HCT116 (cell line): ENCODE measurements at regions not wholly inside any gene's neighbourhood (a gene's known extent, or its start where the extent isn't known, plus 50 kb on each side); places are given as distances from the start of the nearest gene placed in this dataset.

ENCODE experiments used
- ATAC-seq: fragments of 200-7000 bp; cut with Tn5 transposase; 2 replicates; pipeline ENCODE4 v1.9.1; 2020; ENCODE audit warnings: mild to moderate bottlenecking, moderate library complexity
- BruUV-seq: library from RNA; stranded (reverse); fragments of 400-500 nt; replicated peaks from 2 replicates; lab custom pipeline; 2021; lab: Mats Ljungman, UMichigan
- CTCF ChIA-PET: fragments of 300-600 bp; sonication (Branson Sonifier 250); formaldehyde crosslinking; loops from one replicate; lab custom pipeline; 2021; ENCODE audit warnings: antibody characterized with exemption; lab: Charles Lee
- POLR2A ChIA-PET: fragments of 300-600, 350-600 bp; sonication (Branson Sonifier 250); formaldehyde crosslinking; loops from one replicate; lab custom pipeline; 2021; ENCODE audit warnings: antibody characterized with exemption; lab: Charles Lee
- RAD21 ChIA-PET, 2 experiments: fragments of 300-600 bp; sonication (Branson Sonifier 250); formaldehyde crosslinking; loops; one replicate each; lab custom pipeline; 2023; ENCODE audit warnings: low total read pairs in 2 of 2; ENCODE audit not compliant: uncharacterized antibody in 2 of 2, unreplicated experiment in 2 of 2, low non-redundant PET in 1 of 2; lab: Charles Lee
- DNase-seq: peaks from one replicate; pipeline ENCODE4 v3.0.0-alpha.2; 2010; ENCODE audit warnings: low read depth, low spot score
- H2AFZ ChIP-seq: fragments of 200-600 bp; shearing (Covaris generic), sonication (generic); 2 replicates; pipeline ENCODE4 v1.6.1; 2017; ENCODE audit warnings: low read depth, mixed run types, mixed read lengths, antibody characterized with exemption, low read length; ENCODE audit not compliant: poor library complexity, severe bottlenecking
- H3K27ac ChIP-seq: 2 replicates; pipeline ENCODE4 v1.5.1; 2012; ENCODE audit warnings: low read depth, low read length
- H3K27me3 ChIP-seq: fragments of 200-600 bp; sonication (generic); 2 replicates; pipeline ENCODE4 v1.6.1; 2016; ENCODE audit warnings: mixed run types, low read length, mixed read lengths; ENCODE audit not compliant: insufficient read depth
- H3K36me3 ChIP-seq, 2 experiments: fragments of 200-500 bp in 1 of 2; fragments of 200-600 bp in 1 of 2; sonication (Bioruptor generic) in 1 of 2; sonication (generic) in 1 of 2; 2 replicates each; pipeline versions ENCODE4 v1.5.1 to v1.6.1; 2014 to 2016; ENCODE audit warnings: low read length in 2 of 2, inconsistent platforms in 1 of 2, mixed read lengths in 1 of 2, mixed run types in 1 of 2; ENCODE audit not compliant: insufficient read depth in 2 of 2, control insufficient read depth in 1 of 2
- H3K4me1 ChIP-seq, 2 experiments: fragments of 200-600 bp in 1 of 2; sonication (generic) in 1 of 2; 2 replicates each; pipeline versions ENCODE4 v1.5.1 to v1.6.1; 2012 to 2017; ENCODE audit warnings: low read length in 2 of 2, inconsistent platforms in 1 of 2, mild to moderate bottlenecking in 1 of 2, mixed read lengths in 1 of 2, mixed run types in 1 of 2, moderate library complexity in 1 of 2; ENCODE audit not compliant: insufficient read depth in 2 of 2, control insufficient read depth in 1 of 2
- H3K4me2 ChIP-seq: fragments of 200-600 bp; sonication (generic); 2 replicates; pipeline ENCODE4 v1.6.1; 2017; ENCODE audit warnings: mixed run types, low read length, mixed read lengths
- H3K4me3 ChIP-seq, 2 experiments: fragments of 200-600 bp in 1 of 2; sonication (generic) in 1 of 2; replicated peaks in 1 of 2; 2 replicates each; pipeline ENCODE4 v1.5.1; 2011 to 2016; ENCODE audit warnings: low read length in 2 of 2, control low read depth in 1 of 2, low read depth in 1 of 2, mild to moderate bottlenecking in 1 of 2, mixed read lengths in 1 of 2, mixed run types in 1 of 2
- H3K79me2 ChIP-seq: fragments of 200-600 bp; sonication (generic); 2 replicates; pipeline ENCODE4 v1.6.1; 2017; ENCODE audit warnings: mild to moderate bottlenecking, mixed run types, low read length, moderate library complexity, mixed read lengths; ENCODE audit not compliant: insufficient read depth
- H3K9ac ChIP-seq: fragments of 200-600 bp; sonication (generic); 2 replicates; pipeline ENCODE4 v1.6.1; 2016; ENCODE audit warnings: low read length, mixed read lengths
- H3K9me2 ChIP-seq: fragments of 200-600 bp; sonication (generic), shearing (Covaris generic); 2 replicates; pipeline ENCODE4 v1.6.1; 2017; ENCODE audit warnings: mixed run types, mild to moderate bottlenecking, moderate library complexity; ENCODE audit not compliant: insufficient read depth
- H3K9me3 ChIP-seq, 2 experiments: fragments of 200-500 bp in 1 of 2; fragments of 200-600 bp in 1 of 2; sonication (Bioruptor generic) in 1 of 2; sonication (generic) in 1 of 2; 2 replicates each; pipeline ENCODE4 v1.6.1; 2014 to 2017; ENCODE audit warnings: low read length in 2 of 2, mixed read lengths in 2 of 2, inconsistent platforms in 1 of 2, low read depth in 1 of 2, mild to moderate bottlenecking in 1 of 2, mixed run types in 1 of 2, moderate library complexity in 1 of 2; ENCODE audit not compliant: control insufficient read depth in 1 of 2, insufficient read depth in 1 of 2
- H4K20me1 ChIP-seq: fragments of 200-600 bp; sonication (generic), shearing (Covaris generic); 2 replicates; pipeline ENCODE4 v1.6.1; 2017; ENCODE audit warnings: mixed run types, mild to moderate bottlenecking, moderate library complexity; ENCODE audit not compliant: insufficient read depth
- CEBPB ChIP-seq: IDR thresholded peaks from 2 replicates; pipeline ENCODE4 v1.6.1; 2012; ENCODE audit warnings: low read depth
- ELF1 ChIP-seq: IDR thresholded peaks from 2 replicates; pipeline ENCODE4 v1.6.1; 2012; ENCODE audit warnings: low read depth, borderline replicate concordance
- EZH2 ChIP-seq: fragments of 200-600 bp; sonication (generic); IDR thresholded peaks from 2 replicates; pipeline ENCODE4 v1.6.1; 2017; ENCODE audit warnings: antibody characterized with exemption, mixed run types
- EZH2phosphoT487 ChIP-seq: fragments of 200-600 bp; IDR thresholded peaks from 2 replicates; pipeline ENCODE4 v1.6.1; 2018; ENCODE audit warnings: antibody characterized with exemption, borderline replicate concordance
- FOSL1 ChIP-seq: IDR thresholded peaks from 2 replicates; pipeline ENCODE4 v1.6.1; 2012; ENCODE audit warnings: low read depth
- SIN3A ChIP-seq: IDR thresholded peaks from 2 replicates; pipeline ENCODE4 v1.6.1; 2012; ENCODE audit warnings: low read depth
- SP1 ChIP-seq: IDR thresholded peaks from 2 replicates; pipeline ENCODE4 v1.6.1; 2012; ENCODE audit warnings: low read depth
- TCF7L2 ChIP-seq: IDR thresholded peaks from 2 replicates; pipeline ENCODE4 v1.7.0; 2011; ENCODE audit warnings: borderline replicate concordance, inconsistent platforms; ENCODE audit not compliant: insufficient read depth, insufficient read length; ENCODE audit errors: extremely low read depth
- YY1 ChIP-seq: IDR thresholded peaks from 2 replicates; pipeline ENCODE4 v1.6.1; 2011; ENCODE audit warnings: low read length, low read depth, moderate library complexity, mild to moderate bottlenecking; ENCODE audit not compliant: insufficient replicate concordance; ENCODE audit errors: extremely low read depth
- intact Hi-C: fragments of 100-400 bp; cut with micrococcal nuclease; formaldehyde crosslinking; loops from 2 replicates; pipeline ENCODE4 v1.10.0; 2022
- TF ChIP-seq, protein P1 (sequence below): IDR thresholded peaks from 2 replicates; pipeline ENCODE4 v1.6.1; 2012; ENCODE audit warnings: low read depth
- TF ChIP-seq, protein P2 (sequence below): IDR thresholded peaks from 2 replicates; pipeline ENCODE4 v1.6.1; 2011; ENCODE audit warnings: mild to moderate bottlenecking, low read length, moderate library complexity; ENCODE audit not compliant: insufficient replicate concordance; ENCODE audit errors: extremely low read depth
- TF ChIP-seq, protein P3 (sequence below), 3 experiments: fragments of 200-600 bp in 1 of 3; sonication (generic) in 1 of 3; IDR thresholded peaks in 2 of 3; conservative IDR thresholded peaks in 1 of 3; 2 replicates each; pipeline ENCODE4 v1.5.1; 2012 to 2017; ENCODE audit warnings: low read depth in 2 of 3, low read length in 2 of 3, antibody characterized with exemption in 1 of 3, borderline replicate concordance in 1 of 3, control low read depth in 1 of 3, mild to moderate bottlenecking in 1 of 3, mixed read lengths in 1 of 3, mixed run types in 1 of 3, moderate library complexity in 1 of 3; ENCODE audit not compliant: insufficient read depth in 1 of 3

DNA sequence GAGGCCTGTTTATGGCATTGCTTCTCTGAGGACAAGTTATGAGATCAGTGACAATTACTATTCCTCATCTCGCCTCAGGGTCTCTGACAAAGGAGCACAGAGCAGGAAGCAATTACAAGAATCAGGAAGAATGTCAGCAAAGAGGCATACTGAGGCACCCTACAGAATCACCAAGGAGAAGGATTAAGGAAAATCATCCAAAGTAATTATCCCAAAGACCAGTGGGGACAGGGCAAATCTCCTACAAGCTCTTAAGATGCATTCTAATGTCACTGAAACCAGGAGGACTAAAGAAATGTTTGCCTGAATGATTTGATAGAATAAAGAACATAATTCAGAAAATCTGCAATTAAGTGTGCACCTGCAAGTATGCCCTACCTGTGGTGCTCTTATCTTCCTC lies 206.2 kb downstream of the RCHY1 start:
- no TSS peak for BruUV-seq
- intact Hi-C loops: no loop called here
- Histone ChIP-seq H3K4me3 (no peak overlapping the region), H3K27ac (no peak overlapping the region), H3K9me3 (no peaks in the 10 kb centered on the region), H3K4me1 (no peaks in the 10 kb centered on the region), H3K36me3 (no peaks in the 10 kb centered on the region), H4K20me1 (no peaks in the 10 kb centered on the region), H2AFZ (no peak overlapping the region)
- POLR2A ChIA-PET: no interaction called here
- DNase-seq: no peak
- TF ChIP-seq ELF1 (no peak), TCF7L2 (no peak), EZH2 (no peak), SIN3A (no peak), CEBPB (no peak), SP1 (no peak), YY1 (no peak), EZH2phosphoT487 (no peak), FOSL1 (no peak)
- TF ChIP-seq, protein P1, sequence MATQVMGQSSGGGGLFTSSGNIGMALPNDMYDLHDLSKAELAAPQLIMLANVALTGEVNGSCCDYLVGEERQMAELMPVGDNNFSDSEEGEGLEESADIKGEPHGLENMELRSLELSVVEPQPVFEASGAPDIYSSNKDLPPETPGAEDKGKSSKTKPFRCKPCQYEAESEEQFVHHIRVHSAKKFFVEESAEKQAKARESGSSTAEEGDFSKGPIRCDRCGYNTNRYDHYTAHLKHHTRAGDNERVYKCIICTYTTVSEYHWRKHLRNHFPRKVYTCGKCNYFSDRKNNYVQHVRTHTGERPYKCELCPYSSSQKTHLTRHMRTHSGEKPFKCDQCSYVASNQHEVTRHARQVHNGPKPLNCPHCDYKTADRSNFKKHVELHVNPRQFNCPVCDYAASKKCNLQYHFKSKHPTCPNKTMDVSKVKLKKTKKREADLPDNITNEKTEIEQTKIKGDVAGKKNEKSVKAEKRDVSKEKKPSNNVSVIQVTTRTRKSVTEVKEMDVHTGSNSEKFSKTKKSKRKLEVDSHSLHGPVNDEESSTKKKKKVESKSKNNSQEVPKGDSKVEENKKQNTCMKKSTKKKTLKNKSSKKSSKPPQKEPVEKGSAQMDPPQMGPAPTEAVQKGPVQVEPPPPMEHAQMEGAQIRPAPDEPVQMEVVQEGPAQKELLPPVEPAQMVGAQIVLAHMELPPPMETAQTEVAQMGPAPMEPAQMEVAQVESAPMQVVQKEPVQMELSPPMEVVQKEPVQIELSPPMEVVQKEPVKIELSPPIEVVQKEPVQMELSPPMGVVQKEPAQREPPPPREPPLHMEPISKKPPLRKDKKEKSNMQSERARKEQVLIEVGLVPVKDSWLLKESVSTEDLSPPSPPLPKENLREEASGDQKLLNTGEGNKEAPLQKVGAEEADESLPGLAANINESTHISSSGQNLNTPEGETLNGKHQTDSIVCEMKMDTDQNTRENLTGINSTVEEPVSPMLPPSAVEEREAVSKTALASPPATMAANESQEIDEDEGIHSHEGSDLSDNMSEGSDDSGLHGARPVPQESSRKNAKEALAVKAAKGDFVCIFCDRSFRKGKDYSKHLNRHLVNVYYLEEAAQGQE: no peak
- TF ChIP-seq, protein P2, sequence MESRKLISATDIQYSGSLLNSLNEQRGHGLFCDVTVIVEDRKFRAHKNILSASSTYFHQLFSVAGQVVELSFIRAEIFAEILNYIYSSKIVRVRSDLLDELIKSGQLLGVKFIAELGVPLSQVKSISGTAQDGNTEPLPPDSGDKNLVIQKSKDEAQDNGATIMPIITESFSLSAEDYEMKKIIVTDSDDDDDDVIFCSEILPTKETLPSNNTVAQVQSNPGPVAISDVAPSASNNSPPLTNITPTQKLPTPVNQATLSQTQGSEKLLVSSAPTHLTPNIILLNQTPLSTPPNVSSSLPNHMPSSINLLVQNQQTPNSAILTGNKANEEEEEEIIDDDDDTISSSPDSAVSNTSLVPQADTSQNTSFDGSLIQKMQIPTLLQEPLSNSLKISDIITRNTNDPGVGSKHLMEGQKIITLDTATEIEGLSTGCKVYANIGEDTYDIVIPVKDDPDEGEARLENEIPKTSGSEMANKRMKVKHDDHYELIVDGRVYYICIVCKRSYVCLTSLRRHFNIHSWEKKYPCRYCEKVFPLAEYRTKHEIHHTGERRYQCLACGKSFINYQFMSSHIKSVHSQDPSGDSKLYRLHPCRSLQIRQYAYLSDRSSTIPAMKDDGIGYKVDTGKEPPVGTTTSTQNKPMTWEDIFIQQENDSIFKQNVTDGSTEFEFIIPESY: no peak
- TF ChIP-seq, protein P3, sequence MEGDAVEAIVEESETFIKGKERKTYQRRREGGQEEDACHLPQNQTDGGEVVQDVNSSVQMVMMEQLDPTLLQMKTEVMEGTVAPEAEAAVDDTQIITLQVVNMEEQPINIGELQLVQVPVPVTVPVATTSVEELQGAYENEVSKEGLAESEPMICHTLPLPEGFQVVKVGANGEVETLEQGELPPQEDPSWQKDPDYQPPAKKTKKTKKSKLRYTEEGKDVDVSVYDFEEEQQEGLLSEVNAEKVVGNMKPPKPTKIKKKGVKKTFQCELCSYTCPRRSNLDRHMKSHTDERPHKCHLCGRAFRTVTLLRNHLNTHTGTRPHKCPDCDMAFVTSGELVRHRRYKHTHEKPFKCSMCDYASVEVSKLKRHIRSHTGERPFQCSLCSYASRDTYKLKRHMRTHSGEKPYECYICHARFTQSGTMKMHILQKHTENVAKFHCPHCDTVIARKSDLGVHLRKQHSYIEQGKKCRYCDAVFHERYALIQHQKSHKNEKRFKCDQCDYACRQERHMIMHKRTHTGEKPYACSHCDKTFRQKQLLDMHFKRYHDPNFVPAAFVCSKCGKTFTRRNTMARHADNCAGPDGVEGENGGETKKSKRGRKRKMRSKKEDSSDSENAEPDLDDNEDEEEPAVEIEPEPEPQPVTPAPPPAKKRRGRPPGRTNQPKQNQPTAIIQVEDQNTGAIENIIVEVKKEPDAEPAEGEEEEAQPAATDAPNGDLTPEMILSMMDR (IDR thresholded peaks at IDR 0.05 in 2 of 3, conservative IDR thresholded peaks at IDR 0.05 in 1 of 3; ENCODE audit: borderline replicate concordance in 1 of 3, insufficient read depth in 1 of 3, low read depth in 2 of 3, low read length in 2 of 3): no peak
- TF ChIP-seq, all 23 proteins: peak for 0
- Histone ChIP-seq H3K4me2 (no peak overlapping the region), H3K9me2 (no peaks in the 10 kb centered on the region), H3K9ac (no peak overlapping the region), H3K27me3 (peaks cover 17% of the 10 kb centered on the region; the same call in 1 of the 2 replicates), H3K79me2 (no peaks in the 10 kb centered on the region)
- ChIA-PET CTCF (no interaction called here), RAD21 (no interaction called here)
- no peak for ATAC-seq
